Liver (tissue), 3 donors: ENCODE measurements at regions not wholly inside any gene's neighbourhood (a gene's known extent, or its start where the extent isn't known, plus 50 kb on each side); places are given as distances from the start of the nearest gene placed in this dataset.

Experiments
- ATF3 ChIP-seq: IDR thresholded peaks from 2 replicates; pipeline ENCODE4 v1.6.1; 2016; ENCODE audit warnings: antibody characterized with exemption
- CTCF ChIP-seq: fragments of 150-350 bp; IDR thresholded peaks from 2 replicates; pipeline ENCODE4 v1.5.1; 2017; ENCODE audit warnings: improper control_type of control experiment, low read depth, low read length; ENCODE audit not compliant: missing input control
- FOXA2 ChIP-seq: IDR thresholded peaks from 2 replicates; pipeline ENCODE4 v1.6.1; 2016; ENCODE audit warnings: antibody characterized with exemption
- GABPA ChIP-seq, 2 donors: IDR thresholded peaks in 1 of 2; conservative IDR thresholded peaks in 1 of 2; 2 replicates each; pipeline ENCODE4 v1.6.1; 2016; ENCODE audit warnings: antibody characterized with exemption in 2 of 2, mild to moderate bottlenecking in 1 of 2, moderate library complexity in 1 of 2
- HNF4G ChIP-seq: IDR thresholded peaks from 2 replicates; pipeline ENCODE4 v1.6.1; 2016; ENCODE audit warnings: antibody characterized with exemption
- JUND ChIP-seq, 2 donors: IDR thresholded peaks; 2 replicates each; pipeline ENCODE4 v1.6.1; 2016; ENCODE audit warnings: antibody characterized with exemption in 2 of 2
- MAX ChIP-seq: IDR thresholded peaks from 2 replicates; pipeline ENCODE4 v1.6.1; 2016; ENCODE audit warnings: antibody characterized with exemption
- RAD21 ChIP-seq, 2 donors: IDR thresholded peaks; 2 replicates each; pipeline ENCODE4 v1.6.1; 2016; ENCODE audit warnings: antibody characterized with exemption in 2 of 2, mild to moderate bottlenecking in 2 of 2
- TAF1 ChIP-seq: conservative IDR thresholded peaks from 2 replicates; pipeline ENCODE4 v1.6.1; 2016; ENCODE audit warnings: antibody characterized with exemption, mild to moderate bottlenecking
- YY1 ChIP-seq: IDR thresholded peaks from 2 replicates; pipeline ENCODE4 v1.6.1; 2016; ENCODE audit warnings: antibody characterized with exemption, mild to moderate bottlenecking
- ZBTB33 ChIP-seq: IDR thresholded peaks from 2 replicates; pipeline ENCODE4 v1.6.1; 2016; ENCODE audit warnings: antibody characterized with exemption
- donor health status: healthy.
- donor health status: healthy.

DNA sequence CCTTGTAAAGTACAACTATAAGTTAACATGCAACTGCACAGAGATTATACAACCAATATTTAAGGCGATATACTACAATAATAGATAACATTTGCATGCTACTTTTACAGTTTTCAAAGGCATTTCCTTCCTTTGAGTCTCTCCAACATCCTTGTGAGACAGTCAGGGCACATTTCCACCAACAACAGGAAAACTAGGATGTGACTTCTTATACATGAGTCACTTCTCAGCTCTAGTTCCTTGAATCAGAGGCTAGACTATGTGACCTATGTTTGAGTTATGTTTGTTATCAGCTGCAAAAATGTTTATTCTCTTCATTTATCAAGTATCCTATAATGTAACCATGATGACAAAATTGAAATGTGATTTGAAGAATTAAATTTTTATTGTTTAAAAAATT, 51.7 kb upstream of the TFAP2D start:
- TF ChIP-seq CTCF (no peak), YY1 (no peak), RAD21 (IDR thresholded peaks at IDR 0.05) (no peak), FOXA2 (no peak), MAX (no peak), GABPA (IDR thresholded peaks at IDR 0.05 in 1 of 2, conservative IDR thresholded peaks at IDR 0.05 in 1 of 2) (no peak), HNF4G (no peak), JUND (IDR thresholded peaks at IDR 0.05) (no peak), TAF1 (no peak), ZBTB33 (no peak), ATF3 (no peak)
